HEK293T (cell line): ENCODE measurements at regions not wholly inside any gene's neighbourhood (a gene's known extent, or its start where the extent isn't known, plus 50 kb on each side); places are given as distances from the start of the nearest gene placed in this dataset.

ENCODE experiments used
- BHLHE40 ChIP-seq: fragments of 450-650 bp; IDR thresholded peaks from 2 replicates; pipeline ENCODE4 v1.6.1; 2016; ENCODE audit warnings: mild to moderate bottlenecking, moderate library complexity, borderline replicate concordance
- CTBP1 ChIP-seq: fragments of 450-650 bp; IDR thresholded peaks from 2 replicates; pipeline ENCODE4 v1.6.1; 2016; ENCODE audit warnings: borderline replicate concordance
- ELF4 ChIP-seq: fragments of 450-650 bp; IDR thresholded peaks from 2 replicates; pipeline ENCODE4 v1.6.1; 2017; ENCODE audit warnings: antibody characterized with exemption
- FOXK2 ChIP-seq: fragments of 450-650 bp; IDR thresholded peaks from 2 replicates; pipeline ENCODE4 v1.6.1; 2016; ENCODE audit warnings: mild to moderate bottlenecking
- FOXM1 ChIP-seq: fragments of 450-650 bp; IDR thresholded peaks from 2 replicates; pipeline ENCODE4 v1.6.1; 2017; ENCODE audit warnings: mild to moderate bottlenecking, borderline replicate concordance
- HDGF ChIP-seq: fragments of 450-650 bp; IDR thresholded peaks from 2 replicates; pipeline ENCODE4 v1.6.1; 2017; ENCODE audit warnings: antibody characterized with exemption, borderline replicate concordance
- L3MBTL2 ChIP-seq: fragments of 450-650 bp; conservative IDR thresholded peaks from 2 replicates; pipeline ENCODE4 v1.6.1; 2016; ENCODE audit warnings: mild to moderate bottlenecking
- LEF1 ChIP-seq: fragments of 450-650 bp; IDR thresholded peaks from 2 replicates; pipeline ENCODE4 v1.6.1; 2017; ENCODE audit warnings: mild to moderate bottlenecking, borderline replicate concordance
- NFRKB ChIP-seq: fragments of 450-650 bp; IDR thresholded peaks from 2 replicates; pipeline ENCODE4 v1.6.1; 2016; ENCODE audit warnings: mild to moderate bottlenecking, moderate library complexity
- SP1 ChIP-seq: fragments of 450-650 bp; IDR thresholded peaks from 2 replicates; pipeline ENCODE4 v1.6.1; 2017
- SUZ12 ChIP-seq: fragments of 450-650 bp; IDR thresholded peaks from 2 replicates; pipeline ENCODE4 v1.6.1; 2016; ENCODE audit warnings: mild to moderate bottlenecking
- TARDBP ChIP-seq: fragments of 450-650 bp; IDR thresholded peaks from 2 replicates; pipeline ENCODE4 v1.6.1; 2016

GRCh38 chr14:101181446-101182313 lies 278.2 kb upstream of the RTL1 start:
- TF ChIP-seq BHLHE40 (no peak), NFRKB (no peak), SP1 (no peak), SUZ12 (no peak), FOXK2 (no peak), TARDBP (no peak), HDGF (no peak), FOXM1 (no peak), ELF4 (no peak), CTBP1 (no peak), LEF1 (no peak), L3MBTL2 (no peak)
